ENCODE measurements at regions not wholly inside any gene's neighbourhood (a gene's known extent, or its start where the extent isn't known, plus 50 kb on each side); places are given as distances from the start of the nearest gene placed in this dataset.

DNA sequence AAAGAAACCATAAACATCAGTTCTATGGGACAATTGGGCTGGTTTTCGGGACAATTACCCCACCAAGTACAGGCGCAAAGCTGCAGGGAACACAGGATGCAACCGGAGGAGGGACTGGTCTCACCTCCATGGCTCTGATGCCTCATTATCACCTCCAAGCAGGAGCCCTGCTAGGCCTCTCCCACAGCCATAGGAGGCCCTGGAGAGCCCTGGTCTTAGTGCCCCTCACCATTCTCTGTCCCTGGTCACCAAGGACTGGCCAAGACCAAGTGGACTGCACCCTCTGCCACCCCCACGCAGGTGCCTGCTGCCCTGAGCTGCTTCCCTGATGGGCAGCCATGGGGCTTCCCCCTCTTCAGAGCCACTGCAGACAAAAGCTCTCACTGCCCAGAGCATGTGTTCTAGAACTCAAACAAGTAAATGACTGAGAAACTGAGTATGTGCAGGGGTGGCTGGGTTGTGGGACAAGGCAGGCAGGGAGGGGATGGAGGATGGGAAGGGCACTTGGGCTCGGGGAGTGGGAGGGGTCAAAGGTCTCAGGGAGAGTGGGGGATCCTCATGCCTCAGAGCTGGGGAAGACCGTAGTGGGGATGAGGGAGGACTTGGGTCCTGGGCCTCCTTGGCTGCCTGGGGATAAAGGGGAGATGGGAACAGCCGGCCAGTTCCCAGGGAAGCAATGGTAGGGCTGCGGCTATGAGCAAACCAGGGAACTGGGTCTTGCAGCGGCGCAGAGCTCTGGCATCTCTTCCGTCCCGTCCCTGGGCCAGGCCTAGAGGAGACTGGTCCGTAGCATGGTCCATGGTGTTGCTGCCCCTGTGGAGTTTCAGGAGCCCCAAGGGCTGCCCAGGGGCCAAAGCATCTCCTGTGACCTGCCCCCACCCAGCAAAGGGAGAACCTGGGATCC, 435.1 kb downstream of the PREX1 start:
- DNase-seq, result no peak

DNA sequence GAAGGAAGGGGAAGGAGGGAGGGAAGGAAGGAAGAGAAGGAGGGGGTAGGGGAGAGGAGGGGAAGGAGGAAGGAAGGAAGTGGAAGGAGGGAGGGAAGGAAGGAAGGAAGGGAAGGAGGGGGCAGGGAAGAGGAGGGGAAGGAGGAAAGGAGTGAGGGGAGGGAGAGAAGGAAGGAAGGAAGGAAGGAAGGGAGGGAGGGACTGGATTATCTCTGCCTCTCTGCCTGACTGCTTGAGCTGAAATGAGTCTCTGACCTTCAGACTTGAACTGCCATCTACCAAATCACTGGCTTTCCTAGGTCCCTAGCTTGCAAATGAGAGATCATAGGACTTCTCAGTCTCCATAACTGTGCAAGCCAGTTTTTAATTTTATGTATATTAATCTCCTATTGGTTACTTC, 436.8 kb downstream of the PREX1 start:
- Histone ChIP-seq H3K4me3 (no peak overlapping the region), H3K27me3 (ENCODE audit: insufficient read depth in 3 of 3, low read length in 2 of 3) (peaks cover 0 to 6% (median 3%) of the 10 kb centered on the region in 3 donors), H3K36me3 (ENCODE audit: insufficient read depth in 1 of 2, low read depth in 1 of 2) (no peaks in the 10 kb centered on the region), H3K4me1 (no peaks in the 10 kb centered on the region), H3K9me3 (no peaks in the 10 kb centered on the region), H3K27ac (no peak overlapping the region)
- TF ChIP-seq, protein P1, sequence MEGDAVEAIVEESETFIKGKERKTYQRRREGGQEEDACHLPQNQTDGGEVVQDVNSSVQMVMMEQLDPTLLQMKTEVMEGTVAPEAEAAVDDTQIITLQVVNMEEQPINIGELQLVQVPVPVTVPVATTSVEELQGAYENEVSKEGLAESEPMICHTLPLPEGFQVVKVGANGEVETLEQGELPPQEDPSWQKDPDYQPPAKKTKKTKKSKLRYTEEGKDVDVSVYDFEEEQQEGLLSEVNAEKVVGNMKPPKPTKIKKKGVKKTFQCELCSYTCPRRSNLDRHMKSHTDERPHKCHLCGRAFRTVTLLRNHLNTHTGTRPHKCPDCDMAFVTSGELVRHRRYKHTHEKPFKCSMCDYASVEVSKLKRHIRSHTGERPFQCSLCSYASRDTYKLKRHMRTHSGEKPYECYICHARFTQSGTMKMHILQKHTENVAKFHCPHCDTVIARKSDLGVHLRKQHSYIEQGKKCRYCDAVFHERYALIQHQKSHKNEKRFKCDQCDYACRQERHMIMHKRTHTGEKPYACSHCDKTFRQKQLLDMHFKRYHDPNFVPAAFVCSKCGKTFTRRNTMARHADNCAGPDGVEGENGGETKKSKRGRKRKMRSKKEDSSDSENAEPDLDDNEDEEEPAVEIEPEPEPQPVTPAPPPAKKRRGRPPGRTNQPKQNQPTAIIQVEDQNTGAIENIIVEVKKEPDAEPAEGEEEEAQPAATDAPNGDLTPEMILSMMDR (IDR thresholded peaks at IDR 0.05), result no peak
- intact Hi-C loops (cut with DNase I), result no loop called here
- ATAC-seq (no peak), DNase-seq (no peak)

More for the DNA sequence above, 435.1 kb downstream of the PREX1 start:
- H3K4me1 ChIP-seq, result no peaks in the 10 kb centered on the region
- H3K9me3 ChIP-seq, result no peaks in the 10 kb centered on the region
- H3K36me3 ChIP-seq (ENCODE audit: insufficient read depth in 1 of 2, low read depth in 1 of 2), result no peaks in the 10 kb centered on the region
- TF ChIP-seq, protein P1 (IDR thresholded peaks at IDR 0.05), result no peak
- intact Hi-C loops (cut with DNase I), result no loop called here
- H3K4me3 ChIP-seq, result no peak overlapping the region
- 92 to 96% (median 94%) methylated on average over 11 to 13 of the region's 13 CpGs for WGBS, 3 donors
- no peak overlapping the region for H3K27ac ChIP-seq
- no peak for ATAC-seq
- H3K27me3 ChIP-seq (ENCODE audit: insufficient read depth in 3 of 3, low read length in 2 of 3), result peaks cover 0 to 9% (median 3%) of the 10 kb centered on the region in 3 donors

DNA sequence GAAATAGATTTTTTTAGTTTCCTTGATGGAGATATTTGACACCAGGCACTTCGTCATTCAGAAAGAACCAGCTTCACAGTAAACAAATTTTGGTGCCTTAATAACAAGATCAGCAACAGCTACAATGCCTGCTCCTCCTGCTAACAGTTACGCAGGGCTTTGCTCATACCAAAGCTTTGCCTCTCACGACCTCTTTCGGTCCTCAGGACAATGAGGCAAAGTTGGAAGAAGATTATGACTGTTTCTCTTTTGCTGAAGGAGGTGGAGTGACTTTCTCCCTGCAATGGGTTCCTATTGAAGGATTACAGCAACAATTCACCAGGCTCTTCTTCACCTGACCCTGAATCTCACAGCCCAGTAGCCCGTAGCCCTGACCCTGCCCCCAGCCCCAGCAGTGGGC, 440.1 kb downstream of the PREX1 start:
- Histone ChIP-seq H3K36me3 (ENCODE audit: insufficient read depth in 1 of 2, low read depth in 1 of 2) (no peaks in the 10 kb centered on the region), H3K27me3 (ENCODE audit: insufficient read depth in 3 of 3, low read length in 2 of 3) (peaks cover 0 to 1% (median 0%) of the 10 kb centered on the region in 3 donors), H3K4me1 (no peaks in the 10 kb centered on the region), H3K27ac (no peak overlapping the region), H3K4me3 (no peak overlapping the region), H3K9me3 (no peaks in the 10 kb centered on the region)
- intact Hi-C loops (cut with DNase I), result no loop called here
- DNase-seq (no peak), ATAC-seq (no peak)
- 72 to 78% (median 73%) methylated on average over 5 of the region's 5 CpGs for WGBS, 3 donors
- TF ChIP-seq, protein P1 (IDR thresholded peaks at IDR 0.05), result no peak

DNA sequence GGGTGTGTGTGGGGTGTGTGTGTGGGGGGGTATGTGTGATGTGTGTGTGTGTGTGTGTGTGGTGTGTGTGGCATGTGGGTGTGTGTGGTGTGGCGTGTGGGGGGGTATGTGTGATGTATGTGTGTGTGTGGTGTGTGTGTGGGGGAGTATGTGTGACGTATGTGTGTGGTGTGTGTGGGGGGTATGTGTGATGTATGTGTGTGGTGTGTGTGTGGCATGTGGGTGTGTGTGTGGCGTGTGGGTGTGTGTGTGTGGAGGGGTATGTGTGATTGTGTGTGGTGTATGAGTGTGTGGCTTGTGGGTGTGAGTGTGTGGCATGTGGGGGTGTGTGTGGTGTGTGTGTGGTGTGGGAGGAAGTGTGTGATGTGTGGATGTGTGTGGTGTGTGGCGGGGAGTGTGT, 442.3 kb downstream of the PREX1 start:
- Histone ChIP-seq H3K36me3 (ENCODE audit: insufficient read depth in 1 of 2, low read depth in 1 of 2) (no peaks in the 10 kb centered on the region), H3K9me3 (no peaks in the 10 kb centered on the region), H3K4me3 (no peak overlapping the region), H3K27me3 (ENCODE audit: insufficient read depth in 3 of 3, low read length in 2 of 3) (peaks cover 0 to 1% (median 0%) of the 10 kb centered on the region in 3 donors), H3K27ac (no peak overlapping the region), H3K4me1 (no peaks in the 10 kb centered on the region)
- DNase-seq (no peak), ATAC-seq (no peak)
- TF ChIP-seq, protein P1 (IDR thresholded peaks at IDR 0.05), result no peak
- WGBS, 3 donors, result 89 to 94% (median 94%) methylated on average over 4 of the region's 4 CpGs
- intact Hi-C loops (cut with DNase I), result no loop called here
